HepG2 (cell line): ENCODE measurements at regions not wholly inside any gene's neighbourhood (a gene's known extent, or its start where the extent isn't known, plus 50 kb on each side); places are given as distances from the start of the nearest gene placed in this dataset.

Experiments
- CEBPB ChIP-seq: IDR thresholded peaks from 2 replicates; pipeline ENCODE4 v1.6.1; 2011; ENCODE audit warnings: low read depth, low read length, improper control_type of control experiment, borderline replicate concordance
- NFYB ChIP-seq: sonication (generic); formaldehyde crosslinking; IDR thresholded peaks from 2 replicates; pipeline ENCODE4 v1.4.0; 2020; ENCODE audit warnings: missing genetic modification reagents
- SRF ChIP-seq: IDR thresholded peaks from 2 replicates; pipeline ENCODE4 v1.6.1; 2011; ENCODE audit warnings: mild to moderate bottlenecking, low read depth, low read length, moderate library complexity
- ZNF121 ChIP-seq: sonication (generic); formaldehyde crosslinking; IDR thresholded peaks from 2 replicates; pipeline ENCODE4 v1.5.0; 2020; ENCODE audit warnings: mild to moderate bottlenecking, missing genetic modification reagents
- ZNF143 ChIP-seq: sonication (generic); formaldehyde crosslinking; IDR thresholded peaks from 2 replicates; pipeline ENCODE4 v1.4.0; 2020; ENCODE audit warnings: missing genetic modification reagents

DNA sequence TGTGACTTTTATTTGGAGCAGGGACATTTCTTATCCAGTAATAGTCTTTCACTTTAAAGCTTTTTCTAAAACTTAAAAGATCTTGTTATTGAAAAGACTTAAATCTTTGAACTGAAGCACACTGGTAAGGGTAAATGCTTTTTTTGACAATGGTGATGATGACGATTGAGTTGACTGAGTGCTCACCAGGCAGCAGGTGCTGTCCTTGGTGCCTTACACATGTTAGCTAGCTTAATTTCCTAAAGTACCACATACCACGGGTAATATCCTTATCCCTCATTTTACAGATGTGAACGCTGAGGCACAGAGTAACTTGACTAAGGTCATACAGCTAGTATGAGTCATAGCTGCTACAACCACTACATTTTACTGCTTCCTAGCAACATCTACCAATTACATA, 200.0 kb downstream of the XPNPEP1 start:
- TF ChIP-seq SRF (no peak), ZNF143 (CRISPR knock-in tag) (no peak), ZNF121 (CRISPR knock-in tag) (no peak), NFYB (no peak), CEBPB (no peak)
